CD4-positive, alpha-beta T cell treated with Interleukin-21 for 1 hour (primary cell): ENCODE measurements at regions not wholly inside any gene's neighbourhood (a gene's known extent, or its start where the extent isn't known, plus 50 kb on each side); places are given as distances from the start of the nearest gene placed in this dataset.
"Not testable (repeated sequence)": the region's sequence is repeated elsewhere in the genome, so short reads cannot be mapped to it uniquely, and the experiment has no call there.

ENCODE experiments used
- DNase-seq: peaks from one replicate; pipeline ENCODE4 v3.0.0-alpha.2; 2020

DNA sequence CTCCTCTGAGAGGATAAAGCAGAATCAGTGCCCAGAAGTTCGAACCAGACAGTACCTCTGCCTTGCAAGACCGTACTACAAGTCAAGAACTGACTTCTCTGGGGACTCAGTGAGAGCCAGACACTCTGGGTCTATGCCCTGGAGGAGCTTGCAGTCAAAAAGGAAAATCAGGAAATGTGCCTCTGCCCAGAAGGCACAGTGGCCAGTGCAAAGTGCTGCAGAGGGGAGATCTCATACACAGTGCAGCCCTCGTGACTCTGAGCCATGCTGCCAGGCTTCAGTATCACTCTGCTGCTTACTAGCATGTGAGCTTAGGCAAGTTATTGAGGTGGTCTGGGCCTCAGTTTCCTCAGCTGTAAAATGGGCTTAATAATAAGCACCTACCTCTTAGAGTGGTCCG is 144.0 kb upstream of the NPY start:
- no peak for DNase-seq

DNA sequence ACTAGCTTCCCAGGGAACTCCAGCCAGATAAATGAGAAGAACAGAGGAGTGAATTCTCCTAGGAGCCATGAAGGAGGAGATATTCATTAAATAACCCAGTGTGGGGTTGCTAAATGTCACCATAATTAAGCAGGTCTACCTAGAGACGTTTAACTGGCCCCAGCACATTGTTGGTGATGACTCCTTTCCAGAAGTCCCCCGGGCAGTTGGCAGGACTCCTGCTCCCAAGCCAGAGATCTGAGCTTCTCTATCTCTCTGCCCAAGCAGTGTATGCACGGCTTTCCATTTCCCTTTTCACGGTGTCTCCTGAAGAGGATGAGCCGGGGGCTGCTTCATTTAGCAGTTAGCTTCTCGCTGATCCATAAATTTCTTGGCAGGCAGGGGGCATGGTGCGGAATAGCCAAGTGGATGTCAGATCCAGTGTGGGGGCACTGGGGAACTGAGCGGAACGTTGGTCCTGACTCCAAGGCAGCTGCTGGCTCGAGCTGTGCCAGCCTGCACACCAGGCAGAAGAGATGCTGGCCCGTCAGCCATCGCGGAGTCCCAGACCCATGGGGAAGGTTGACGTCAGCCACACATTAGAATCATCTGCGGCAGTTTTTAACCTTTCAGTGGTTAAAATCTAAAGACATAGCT is 142.0 kb upstream of the NPY start:
- no peak for DNase-seq

DNA sequence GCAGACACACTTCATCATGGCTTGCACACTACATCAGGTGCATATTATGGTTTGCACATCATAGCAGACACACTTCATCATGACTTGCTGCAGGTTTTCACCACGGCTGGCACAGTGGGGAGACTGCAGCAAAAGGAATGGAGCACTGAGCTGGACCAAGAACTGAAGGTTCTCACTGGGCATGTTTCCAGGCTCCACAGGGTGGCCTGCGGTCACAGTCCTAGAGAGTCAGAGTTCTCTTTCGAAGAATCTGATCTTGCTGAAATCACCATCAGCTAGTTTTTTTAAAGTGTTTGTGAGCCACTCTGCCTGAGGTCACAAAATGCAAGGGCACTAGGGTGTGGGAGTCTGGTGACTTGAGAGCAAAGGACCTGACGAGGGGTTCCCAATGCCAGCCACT is 140.4 kb upstream of the NPY start:
- no peak for DNase-seq

DNA sequence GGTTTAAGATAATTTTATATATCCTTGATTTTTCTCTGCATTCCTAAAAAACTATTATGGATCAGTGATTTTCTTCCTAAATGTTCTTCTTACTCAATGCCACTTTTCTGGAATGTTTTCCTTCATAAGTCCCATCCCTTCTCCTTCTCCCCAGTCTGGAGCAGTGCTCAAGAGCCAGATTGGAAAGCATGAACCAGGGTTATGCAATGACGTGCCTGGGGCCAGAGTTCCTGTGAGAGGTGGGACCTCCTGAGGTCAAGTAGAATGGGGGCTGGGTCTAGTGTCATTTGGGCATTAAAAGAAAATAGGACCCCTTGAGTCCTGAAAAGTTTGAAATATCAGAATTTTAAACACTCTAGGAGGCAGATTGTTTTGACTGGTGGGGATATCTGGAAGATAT is 132.0 kb upstream of the NPY start:
- no peak for DNase-seq

DNA sequence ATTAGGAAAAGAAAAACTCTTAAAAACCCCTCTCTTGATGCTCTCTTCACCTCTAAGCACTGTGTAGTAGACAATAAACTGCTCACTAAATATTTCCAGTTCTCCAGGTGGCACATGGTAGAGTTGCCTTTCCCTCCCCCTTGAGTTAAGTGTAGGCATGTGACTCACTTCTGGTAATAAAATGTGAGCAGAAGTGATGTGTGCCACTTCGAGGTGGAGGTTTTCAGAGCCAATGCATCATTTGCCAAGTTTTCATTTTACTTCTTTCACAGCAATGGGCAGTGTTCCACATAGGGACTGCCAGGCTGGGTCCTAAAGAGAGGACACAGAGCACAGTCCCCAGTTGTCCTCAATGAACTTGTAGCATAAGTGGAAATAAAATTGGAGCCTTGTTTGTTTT is 131.6 kb upstream of the NPY start:
- DNase-seq: no peak

DNA sequence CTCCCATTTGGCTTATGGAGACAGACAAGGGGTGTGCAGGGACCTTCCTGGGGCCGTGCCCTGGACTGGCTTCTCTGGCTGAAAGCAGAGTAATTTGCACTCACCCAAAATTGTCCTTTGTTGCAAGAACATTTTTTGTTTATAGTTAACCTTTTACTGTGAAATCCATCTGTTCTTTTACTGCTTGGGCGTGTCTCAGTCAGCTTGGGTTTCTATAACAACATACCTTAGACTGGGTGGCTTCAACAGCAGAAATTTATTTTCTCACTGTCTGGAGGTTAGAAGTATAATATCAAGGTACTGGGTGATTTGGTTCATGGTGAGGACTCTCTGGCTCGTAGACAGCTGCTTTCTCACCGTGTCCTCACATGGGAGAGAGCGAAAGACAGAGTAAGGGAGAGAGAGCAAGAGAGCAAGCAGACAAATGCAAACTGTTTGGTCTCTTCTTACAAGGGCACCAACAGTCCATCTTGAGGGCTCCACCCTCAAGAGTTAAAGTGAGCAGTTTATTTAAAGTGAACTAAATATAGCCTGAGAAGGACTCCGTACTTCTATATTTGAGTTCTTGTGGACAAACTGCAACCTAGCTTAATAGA is 131.0 kb upstream of the NPY start:
- DNase-seq: no peak

DNA sequence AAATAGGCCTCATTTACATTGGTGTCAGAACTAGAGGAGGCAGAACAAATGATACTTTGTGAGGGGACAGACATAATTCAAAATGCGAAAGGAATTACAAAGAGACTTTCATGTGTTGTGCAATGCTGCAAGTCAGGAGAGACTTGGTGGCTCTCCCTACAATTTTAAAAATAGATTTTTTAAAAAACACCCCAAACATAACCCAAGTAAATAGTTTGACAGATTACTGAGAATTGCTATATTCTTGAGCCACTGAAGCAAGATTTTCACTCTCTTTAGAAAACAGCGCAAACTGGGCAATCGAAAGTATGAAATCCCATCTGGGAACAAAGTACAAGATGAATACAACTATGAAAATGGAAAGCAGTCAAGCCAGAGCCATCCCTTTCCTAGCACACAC is 126.3 kb upstream of the NPY start:
- no peak for DNase-seq

DNA sequence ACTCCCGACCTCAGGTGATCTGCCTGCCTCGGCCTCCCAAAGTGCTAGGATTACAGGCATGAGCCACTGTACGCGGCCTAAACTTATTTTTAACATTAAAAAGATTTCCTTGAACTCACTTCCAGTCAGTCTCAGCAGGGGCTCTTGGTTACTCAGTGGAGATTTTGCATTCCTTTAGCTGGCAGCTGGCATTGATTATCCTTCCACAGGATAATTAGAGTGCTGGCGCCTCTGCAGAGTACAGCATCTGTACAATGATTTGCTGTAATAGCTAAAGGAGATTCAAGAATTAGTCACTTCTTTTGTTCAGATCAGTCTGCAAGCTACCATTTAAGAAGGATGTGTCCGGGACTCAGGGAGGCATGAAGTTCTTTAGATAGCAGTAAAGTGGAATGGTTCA is 125.0 kb upstream of the NPY start:
- DNase-seq: no peak

DNA sequence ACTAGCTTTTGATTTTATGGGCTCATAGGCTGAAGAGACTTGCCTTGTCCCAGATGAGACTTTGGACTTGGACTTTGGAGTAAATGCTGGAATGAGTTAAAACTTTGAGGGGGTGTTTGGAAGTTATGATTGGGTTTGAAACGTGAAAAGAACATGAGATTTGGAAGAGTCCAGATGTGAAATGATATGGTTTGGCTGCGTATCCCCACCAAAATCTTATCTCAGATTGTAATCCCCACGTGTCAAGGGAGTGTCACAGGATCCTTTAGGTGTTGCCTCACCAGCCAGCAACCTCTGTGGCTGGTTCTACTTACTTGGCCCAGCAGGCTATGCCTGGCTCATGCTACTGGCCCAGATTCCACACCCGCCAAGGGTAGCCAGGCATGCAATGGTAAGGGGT is 119.6 kb upstream of the NPY start:
- DNase-seq: no peak

DNA sequence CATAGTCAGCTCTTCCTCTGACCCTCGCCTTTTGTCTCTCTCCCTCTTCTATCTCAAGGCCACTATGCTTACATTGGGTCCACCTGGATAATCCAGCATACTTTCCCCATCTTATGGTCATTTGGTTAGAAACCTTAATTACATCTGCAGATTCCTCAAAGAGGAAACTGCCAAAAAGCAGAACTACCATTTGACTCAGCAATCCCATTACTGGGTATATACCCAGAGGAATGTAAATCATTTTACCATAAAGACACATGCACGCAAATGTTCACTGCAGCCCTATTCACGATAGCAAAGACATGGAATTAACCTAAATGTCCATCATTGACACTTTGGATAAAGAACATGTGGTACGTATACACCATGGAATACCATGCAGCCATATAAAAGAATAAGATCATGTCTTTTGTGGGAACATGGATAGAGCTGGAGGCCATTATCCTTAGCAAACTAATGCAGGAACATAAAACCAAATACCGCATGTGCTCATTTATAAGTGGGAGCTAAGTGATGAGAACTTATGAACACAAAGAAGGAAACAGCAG is 114.8 kb upstream of the NPY start:
- no peak for DNase-seq

DNA sequence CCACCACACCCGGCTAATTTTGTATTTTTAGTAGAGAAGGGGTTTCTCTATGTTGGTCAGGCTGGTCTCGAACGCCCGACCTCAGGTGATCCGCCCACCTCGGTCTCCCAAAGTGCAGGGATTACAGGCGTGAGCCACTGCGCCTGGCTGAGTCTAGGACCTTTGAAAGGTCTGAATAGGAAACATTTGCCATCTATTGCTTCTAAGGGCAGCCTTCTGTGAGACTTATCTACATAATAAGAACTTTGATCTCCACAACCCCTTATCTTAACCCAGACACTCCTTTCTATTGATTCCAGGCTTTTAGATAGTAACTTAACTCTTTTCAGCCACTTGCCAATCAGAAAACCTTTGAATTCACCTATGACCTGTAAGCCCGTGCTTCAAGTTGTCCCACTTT is 112.0 kb upstream of the NPY start:
- DNase-seq: not testable (repeated sequence)

DNA sequence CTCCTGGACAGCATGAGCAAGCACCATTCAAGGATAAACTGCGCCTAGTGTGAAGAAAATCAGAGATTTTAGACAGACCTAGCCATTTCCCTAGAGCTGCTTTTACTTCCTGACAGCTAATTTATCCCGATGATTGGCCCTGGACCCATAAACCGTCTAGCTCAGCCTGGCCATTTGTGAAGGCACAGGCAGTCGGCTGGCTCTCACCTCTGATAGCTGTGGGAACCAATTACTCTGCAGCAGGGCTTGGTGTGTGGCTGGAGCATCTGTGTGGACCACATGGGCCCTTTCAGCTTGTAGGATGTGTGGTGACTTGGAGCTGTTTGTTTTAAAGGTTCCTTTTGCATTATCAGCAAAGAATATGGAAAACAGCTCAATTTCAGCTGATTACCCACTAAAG is 111.1 kb upstream of the NPY start:
- no peak for DNase-seq

DNA sequence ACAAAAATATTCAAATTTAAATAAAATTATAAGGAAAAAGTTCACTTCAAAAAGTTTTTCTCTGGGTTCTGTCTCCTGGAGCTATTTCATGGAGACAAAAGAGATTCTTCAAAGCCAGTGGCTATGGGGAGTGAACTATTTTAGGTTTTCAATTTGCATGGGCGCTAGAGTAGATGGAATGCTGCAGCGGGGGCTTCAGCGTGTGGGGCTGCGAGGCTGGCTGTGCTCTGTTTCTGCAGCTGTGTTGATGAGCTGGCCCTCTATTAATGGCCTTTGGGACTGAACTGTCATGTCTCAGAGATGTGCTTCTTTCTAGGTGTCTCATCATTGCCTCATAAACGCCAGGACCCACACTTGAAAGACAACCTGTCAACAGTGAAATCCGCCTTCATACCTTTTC is 108.4 kb upstream of the NPY start:
- DNase-seq: no peak

DNA sequence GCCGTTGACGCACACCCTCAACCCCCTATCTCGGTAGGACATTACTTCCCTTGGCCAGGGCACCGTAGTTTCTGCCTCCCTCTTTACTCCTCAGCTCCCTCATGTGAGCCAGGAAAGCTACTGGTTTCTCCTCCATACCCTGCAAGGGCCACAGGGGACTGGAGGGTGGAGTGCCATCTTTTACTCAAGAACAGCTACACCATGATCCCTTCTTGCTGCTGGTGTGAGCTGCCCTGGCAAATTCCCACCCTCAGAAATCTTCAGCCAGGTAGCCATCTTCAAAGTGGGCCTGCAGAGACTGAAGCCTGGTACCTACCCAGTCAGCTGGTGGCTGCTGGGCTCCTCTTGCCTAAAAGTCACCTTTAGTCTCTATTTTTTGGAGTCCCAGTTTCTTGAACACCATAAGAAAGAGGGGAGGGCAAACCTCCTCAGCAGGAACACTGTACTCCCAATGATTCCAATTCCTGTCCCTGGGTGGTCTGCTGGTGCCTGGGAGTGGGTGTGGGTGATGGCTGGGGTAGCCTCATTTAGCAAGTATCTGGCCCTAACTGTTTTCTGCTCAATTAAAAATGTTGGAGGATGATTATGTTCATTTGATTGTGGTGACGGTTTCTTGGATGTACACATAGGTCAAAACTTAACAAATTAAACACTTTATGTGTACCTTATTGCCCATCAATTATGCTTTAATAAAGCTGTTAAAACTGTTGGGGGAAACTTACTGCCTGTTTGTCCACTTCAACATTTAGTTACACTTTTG is 105.0 kb upstream of the NPY start:
- no peak for DNase-seq

DNA sequence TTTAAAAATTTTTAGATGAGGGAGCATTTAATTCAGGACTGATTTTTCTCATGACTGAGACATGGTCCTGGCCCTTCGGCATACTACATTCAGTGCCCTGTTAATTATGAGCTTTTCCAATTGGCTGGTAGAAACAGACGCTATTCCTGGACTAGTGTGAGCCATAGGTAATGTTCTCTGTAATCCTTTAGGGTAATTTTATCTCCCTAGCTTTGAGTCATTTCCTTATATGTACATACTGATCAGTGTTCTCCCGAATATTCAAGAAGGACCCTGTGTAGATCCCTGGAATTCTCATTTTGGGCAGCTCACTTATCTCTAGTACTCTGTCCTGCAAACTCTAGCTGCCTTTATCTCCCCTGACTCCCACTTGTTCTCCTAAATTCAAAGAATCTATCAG is 92.6 kb upstream of the NPY start:
- no peak for DNase-seq

DNA sequence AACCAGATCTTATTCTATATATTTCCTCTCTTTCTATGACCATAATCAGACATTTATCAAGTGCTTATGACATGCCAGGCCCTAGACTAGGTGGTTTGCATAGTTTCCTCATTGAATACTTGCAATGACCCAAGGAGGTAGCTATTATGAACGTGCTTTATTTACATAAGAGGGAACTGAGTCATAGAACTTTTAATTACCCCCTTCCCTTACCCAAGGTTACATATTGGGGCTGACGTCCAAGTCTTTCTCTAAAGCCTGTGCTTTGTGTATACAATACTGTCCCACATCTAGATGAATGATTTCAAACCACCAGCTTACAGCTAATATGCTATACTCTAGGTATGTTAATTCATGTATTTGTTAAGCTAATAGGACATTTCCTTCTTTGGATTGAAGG is 91.9 kb upstream of the NPY start:
- no peak for DNase-seq

DNA sequence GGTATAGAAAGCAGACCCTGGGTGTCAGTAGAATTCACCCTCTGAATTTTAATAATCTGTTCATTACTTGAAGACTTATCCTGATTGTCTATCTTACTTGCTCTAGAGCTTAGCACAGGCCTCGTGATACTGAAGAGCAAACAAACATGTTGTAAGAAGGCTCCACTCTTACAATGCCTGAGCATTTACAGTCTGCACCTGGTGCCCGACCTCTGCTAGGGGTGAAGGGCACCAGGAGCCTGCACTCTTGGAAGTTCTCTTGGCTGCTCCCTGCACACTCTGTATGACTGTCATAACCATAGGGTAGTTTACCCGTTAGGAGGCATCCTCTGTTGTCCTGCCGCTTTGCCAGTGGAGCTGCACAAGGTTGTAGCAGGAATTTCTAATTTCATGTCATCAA is 91.3 kb upstream of the NPY start:
- DNase-seq: no peak

DNA sequence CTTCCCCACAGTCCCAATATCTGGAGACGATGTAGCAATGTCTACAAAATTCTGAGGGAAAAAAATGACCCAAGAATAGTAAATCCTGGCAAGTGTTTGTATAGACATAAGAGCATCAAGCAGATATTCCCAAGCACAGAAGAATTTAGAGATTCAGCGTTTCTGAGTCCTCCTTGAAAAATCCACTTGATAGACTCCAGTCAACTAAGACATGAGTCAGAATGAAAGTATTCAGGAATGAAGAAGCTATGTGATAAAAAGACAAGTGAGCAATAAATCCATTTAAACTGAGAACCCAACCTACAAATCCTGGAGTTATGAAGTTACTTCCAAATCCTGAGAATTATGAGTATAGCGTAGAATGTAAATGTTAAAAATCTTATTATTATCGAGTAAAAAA is 86.1 kb upstream of the NPY start:
- no peak for DNase-seq

DNA sequence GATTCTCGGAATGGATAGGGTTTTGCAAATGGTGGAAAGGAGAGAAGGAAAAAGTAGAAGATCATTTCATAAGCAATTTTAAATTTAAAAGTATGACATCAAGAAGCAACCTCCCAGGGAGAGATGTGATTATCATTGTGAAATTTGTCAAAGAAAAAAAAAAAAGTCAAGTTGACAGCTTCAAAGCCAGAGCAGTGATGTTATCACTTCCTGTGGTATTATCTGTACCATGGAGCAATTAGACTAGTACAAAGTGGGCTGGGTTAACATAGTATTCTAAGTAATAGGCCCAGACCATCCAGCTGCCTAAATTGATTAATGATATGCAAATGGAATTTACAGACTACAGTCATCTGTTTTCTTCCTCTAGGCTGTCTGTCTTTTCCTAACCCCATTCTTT is 84.0 kb upstream of the NPY start:
- peak; percentile 45 for DNase-seq

DNA sequence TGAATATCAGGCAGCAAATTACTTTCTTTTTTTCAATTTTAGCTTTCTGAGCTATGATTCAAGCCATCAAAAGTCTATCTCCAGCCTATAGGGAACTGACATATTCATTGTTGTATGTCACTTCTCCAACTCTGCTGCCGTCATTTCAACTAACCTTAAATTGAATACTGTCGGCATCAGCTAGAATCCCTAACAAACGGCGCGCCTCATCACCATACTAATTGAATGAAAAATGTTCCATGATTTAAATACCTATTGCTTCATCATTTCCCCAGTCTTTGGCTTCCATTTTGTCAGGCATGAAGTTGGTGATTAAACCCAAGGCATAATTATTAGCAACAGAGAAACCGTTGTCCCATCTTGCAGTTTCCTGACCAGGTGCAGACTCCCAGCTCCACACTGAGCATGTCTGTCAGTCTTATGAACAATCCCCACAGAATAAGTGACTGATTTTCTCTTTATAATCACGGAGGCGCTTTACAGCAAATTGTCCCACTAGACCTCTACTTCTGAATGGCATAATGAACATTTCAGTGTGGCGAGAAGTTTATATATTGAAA is 83.5 kb upstream of the NPY start:
- DNase-seq: no peak

DNA sequence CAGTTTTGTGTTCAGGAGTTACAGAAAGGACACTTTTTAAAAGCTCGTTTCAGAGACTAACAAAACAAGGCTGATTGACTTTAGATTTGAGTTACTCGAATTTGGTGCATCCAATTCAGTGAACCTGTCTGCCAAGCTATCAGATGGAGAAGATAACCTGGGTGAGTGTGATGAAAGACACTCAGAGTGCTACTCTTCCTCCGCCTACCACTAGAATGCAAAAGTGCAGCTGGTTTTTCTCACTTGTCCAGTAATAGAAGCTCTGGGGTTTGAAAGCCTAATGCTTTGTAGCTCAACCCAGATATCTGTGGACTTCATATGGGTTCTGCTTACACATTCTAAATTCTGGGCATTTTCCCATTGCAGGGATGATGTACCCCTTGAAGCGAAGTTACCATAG is 82.8 kb upstream of the NPY start:
- DNase-seq: no peak

DNA sequence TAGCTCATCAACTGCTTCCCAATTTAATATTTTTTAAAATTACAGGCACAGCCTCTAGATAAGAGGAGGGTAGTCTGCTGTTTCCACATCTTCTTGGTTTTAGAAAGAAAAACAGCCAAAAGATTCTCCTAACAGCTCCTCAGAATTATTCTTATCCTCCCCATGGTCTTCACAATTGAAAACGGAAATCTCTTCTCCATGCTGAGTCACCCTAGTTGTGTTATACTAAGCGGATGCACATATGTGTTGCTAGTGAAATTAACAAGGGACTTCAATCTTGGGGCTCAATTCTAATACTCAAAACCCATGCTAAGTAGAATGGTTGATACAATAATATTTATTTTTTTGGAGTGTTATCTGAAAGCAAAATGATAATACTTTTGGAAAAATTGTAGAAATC is 71.9 kb upstream of the NPY start:
- DNase-seq: no peak

DNA sequence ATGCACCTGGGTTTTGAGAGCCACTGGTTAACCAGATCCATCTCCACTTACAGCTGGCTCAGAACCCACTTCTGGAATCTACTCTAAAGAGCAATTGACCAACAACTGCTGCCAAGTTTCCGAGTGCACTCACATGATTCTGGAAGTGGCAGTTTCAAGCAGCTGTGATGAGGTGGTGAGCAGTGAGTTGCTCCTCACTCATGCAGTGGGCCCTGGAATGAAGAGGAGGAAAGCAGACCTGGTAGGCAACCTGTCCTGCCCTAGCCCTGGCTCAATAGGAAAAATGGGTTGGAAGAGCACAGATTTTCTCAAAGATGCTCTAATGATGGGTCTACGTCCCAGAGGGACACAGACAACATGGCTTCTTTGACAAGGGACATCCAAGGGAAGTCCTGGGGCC is 70.7 kb upstream of the NPY start:
- DNase-seq: no peak

DNA sequence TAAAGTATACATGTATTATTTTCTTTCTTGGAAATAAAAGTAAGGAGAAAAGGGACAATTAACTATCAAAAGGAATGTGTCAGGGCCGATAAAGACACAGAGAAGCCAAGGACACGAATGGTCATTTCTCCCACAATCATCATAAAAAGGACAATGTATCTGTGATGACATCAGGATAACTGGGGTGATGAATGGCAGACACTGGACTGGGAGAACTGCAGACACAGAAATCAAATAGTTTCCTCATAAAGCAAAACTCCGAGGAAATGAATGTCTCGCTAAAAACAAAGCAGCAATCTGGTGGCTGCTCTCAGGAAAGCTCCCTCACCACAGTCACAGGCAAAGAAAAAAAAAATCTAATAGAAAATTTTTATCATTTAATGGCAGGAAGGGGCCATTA is 69.3 kb upstream of the NPY start:
- DNase-seq: no peak
